Heart right ventricle (tissue), 16 donors: ENCODE measurements at regions not wholly inside any gene's neighbourhood (a gene's known extent, or its start where the extent isn't known, plus 50 kb on each side); places are given as distances from the start of the nearest gene placed in this dataset.
"Not testable (repeated sequence)": the region's sequence is repeated elsewhere in the genome, so short reads cannot be mapped to it uniquely, and the experiment has no call there.

Experiments
- ATAC-seq, 8 donors: fragments of 200-7000 bp; cut with Tn5 transposase; one replicate each; pipeline ENCODE4 v1.9.1; 2020; ENCODE audit warnings: mild to moderate bottlenecking in 8 of 8, moderate library complexity in 8 of 8, moderate number of reproducible peaks in 1 of 8
- DNase-seq, 2 donors: peaks; one replicate each; pipeline ENCODE4 v3.0.0-alpha.2; 2020
- H3K27ac ChIP-seq, 10 donors: fragments of 200-600 bp; sonication (generic) in 2 of 10; one replicate each; pipeline versions ENCODE4 v1.5.0 to v1.8.0; 2020 to 2022; ENCODE audit warnings: mild to moderate bottlenecking in 3 of 10
- H3K27me3 ChIP-seq, 7 donors: fragments of 200-600 bp; one replicate each; pipeline ENCODE4 v1.8.0; 2021 to 2022; ENCODE audit warnings: mild to moderate bottlenecking in 2 of 7
- H3K36me3 ChIP-seq, 9 donors: fragments of 200-600 bp; sonication (generic) in 1 of 9; one replicate each; pipeline versions ENCODE4 v1.5.0 to v1.8.0; 2020 to 2022; ENCODE audit warnings: mild to moderate bottlenecking in 2 of 9
- H3K4me1 ChIP-seq, 9 donors: fragments of 200-600 bp; sonication (generic) in 1 of 9; one replicate each; pipeline versions ENCODE4 v1.5.0 to v1.8.0; 2020 to 2022; ENCODE audit warnings: mild to moderate bottlenecking in 4 of 9
- H3K4me3 ChIP-seq, 10 donors: fragments of 200-600 bp; sonication (generic) in 2 of 10; one replicate each; pipeline versions ENCODE4 v1.5.0 to v1.8.0; 2020 to 2022; ENCODE audit warnings: mild to moderate bottlenecking in 7 of 10, moderate library complexity in 2 of 10
- H3K9me3 ChIP-seq, 11 donors: fragments of 200-600 bp in 10 of 11; sonication (generic) in 2 of 11; one replicate each; pipeline versions ENCODE4 v1.5.0 to v1.8.0; 2013 to 2022; ENCODE audit warnings: mild to moderate bottlenecking in 2 of 11, control low read depth in 1 of 11, moderate library complexity in 1 of 11
- WGBS, 2 donors: extraction: QIAGEN DNeasy Blood & Tissue Kit; methylation state at CpG; one replicate each; pipeline ENCODE4 v1.1.7; 2013; ENCODE audit warnings: inconsistent platforms in 1 of 2; 5-methylcytosine and 5-hydroxymethylcytosine counted together
- intact Hi-C, 10 donors: fragments of 100-400 bp; cut with DNase I; formaldehyde crosslinking; loops; one replicate each; pipeline versions ENCODE4 v1.11.1 to v1.14.2; 2022
- TF ChIP-seq, protein P1 (sequence below), 9 donors: fragments of 200-600 bp; sonication (generic) in 2 of 9; IDR thresholded peaks; one replicate each; pipeline versions ENCODE4 v1.5.0 to v1.8.0; 2021 to 2022; ENCODE audit warnings: antibody characterized with exemption in 9 of 9, mild to moderate bottlenecking in 5 of 9, moderate library complexity in 1 of 9
- donor health status: Arrhythmogenic right ventricular cardiomyopathy.
- donor health status: ischemic (EF 13 %, LVEDD 7.1; RV severe dilation, severe dysfunction).
- donor health status: healthy with polysubstance abuse.
- donor health status: DM: no; HTN: yes; CAD: no.
- donor health status: DM: no; HTN: no; CAD: no.
- donor health status: ischemic (EF 25% LVEDD 6.9; RV normal size, moderate dysfunction).
- donor health status: ischemic (EF 25% LVEDD 5.7; RV mildly dilated, moderate dysfunction).
- donor health status: healthy.
- donor health status: DM: yes; HTN: yes; CAD: no.
- donor health status: Ischemic cardiomyopathy.
- donor health status: ischemic (EF 35%, LVEDD 5.7; RV mildly dilated, moderate dysfunction).
- donor health status: nonischemic (EF 11% LVEDD 7.7; RV severe dilation, severe dysfunction).
- donor health status: DM: yes; HTN: yes; CAD: no.
- donor health status: PGD.
- donor health status: ischemic (EF 29% LVEDD 5.4; RV normal size, mild dysfunction).
- donor health status: nonischemic (EF 23%, LVEDD 6.1; RV moderate dilation, normal function).

DNA sequence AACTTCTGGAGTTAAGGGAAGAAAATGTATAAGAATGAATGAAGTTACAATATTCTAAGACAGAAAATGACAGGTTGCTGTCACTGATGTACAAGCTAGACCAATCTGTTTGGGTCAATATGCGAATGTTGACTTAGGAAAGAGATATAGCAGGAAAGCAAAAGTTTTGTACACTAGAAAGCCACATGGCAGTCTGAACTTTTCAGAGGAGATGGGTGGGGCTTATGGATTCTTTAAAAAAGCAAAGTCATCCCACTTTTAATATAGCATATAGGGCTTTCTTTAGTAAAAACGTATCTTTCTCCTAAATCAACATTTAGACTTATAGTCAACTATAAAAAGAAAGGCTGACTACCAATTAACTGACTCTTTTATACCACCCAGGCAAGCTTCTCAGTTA, 381.2 kb downstream of the PTPRC start:
- DNase-seq (no peak), ATAC-seq (no peak)
- Histone ChIP-seq H3K27me3 (no peaks in the 10 kb centered on the region), H3K4me3 (no peak overlapping the region), H3K27ac (no peak overlapping the region), H3K4me1 (no peaks in the 10 kb centered on the region), H3K36me3 (no peaks in the 10 kb centered on the region), H3K9me3 (peaks cover 0 to 4% (median 0%) of the 10 kb centered on the region in 11 donors)
- WGBS, 2 donors = 76 to 89% methylated on average over 2 of the region's 2 CpGs
- TF ChIP-seq, protein P1, sequence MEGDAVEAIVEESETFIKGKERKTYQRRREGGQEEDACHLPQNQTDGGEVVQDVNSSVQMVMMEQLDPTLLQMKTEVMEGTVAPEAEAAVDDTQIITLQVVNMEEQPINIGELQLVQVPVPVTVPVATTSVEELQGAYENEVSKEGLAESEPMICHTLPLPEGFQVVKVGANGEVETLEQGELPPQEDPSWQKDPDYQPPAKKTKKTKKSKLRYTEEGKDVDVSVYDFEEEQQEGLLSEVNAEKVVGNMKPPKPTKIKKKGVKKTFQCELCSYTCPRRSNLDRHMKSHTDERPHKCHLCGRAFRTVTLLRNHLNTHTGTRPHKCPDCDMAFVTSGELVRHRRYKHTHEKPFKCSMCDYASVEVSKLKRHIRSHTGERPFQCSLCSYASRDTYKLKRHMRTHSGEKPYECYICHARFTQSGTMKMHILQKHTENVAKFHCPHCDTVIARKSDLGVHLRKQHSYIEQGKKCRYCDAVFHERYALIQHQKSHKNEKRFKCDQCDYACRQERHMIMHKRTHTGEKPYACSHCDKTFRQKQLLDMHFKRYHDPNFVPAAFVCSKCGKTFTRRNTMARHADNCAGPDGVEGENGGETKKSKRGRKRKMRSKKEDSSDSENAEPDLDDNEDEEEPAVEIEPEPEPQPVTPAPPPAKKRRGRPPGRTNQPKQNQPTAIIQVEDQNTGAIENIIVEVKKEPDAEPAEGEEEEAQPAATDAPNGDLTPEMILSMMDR (IDR thresholded peaks at IDR 0.05) = no peak
- intact Hi-C loops = no loop called here

DNA sequence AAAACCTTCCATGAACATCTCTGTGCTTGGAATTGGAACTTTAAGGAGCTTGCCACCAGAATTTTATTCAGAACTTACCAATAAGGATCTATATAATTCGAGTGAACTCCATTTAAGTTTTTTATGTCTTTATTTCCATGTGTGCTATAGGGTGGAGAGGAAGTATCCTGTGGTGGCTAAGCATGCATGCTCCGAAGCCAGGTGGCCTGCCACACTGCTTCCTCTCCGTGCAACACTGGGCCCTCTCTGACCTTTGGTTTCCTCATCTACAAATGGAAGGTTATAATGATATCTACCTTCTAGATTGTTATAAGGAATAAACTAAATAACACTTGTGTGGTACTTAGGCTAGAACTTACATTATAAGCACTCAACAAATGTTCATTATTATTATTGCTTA, 382.1 kb downstream of the PTPRC start:
- DNase-seq (no peak), ATAC-seq (no peak)
- 73% methylated on average over 3 of the region's 3 CpGs for WGBS, 2 donors

DNA sequence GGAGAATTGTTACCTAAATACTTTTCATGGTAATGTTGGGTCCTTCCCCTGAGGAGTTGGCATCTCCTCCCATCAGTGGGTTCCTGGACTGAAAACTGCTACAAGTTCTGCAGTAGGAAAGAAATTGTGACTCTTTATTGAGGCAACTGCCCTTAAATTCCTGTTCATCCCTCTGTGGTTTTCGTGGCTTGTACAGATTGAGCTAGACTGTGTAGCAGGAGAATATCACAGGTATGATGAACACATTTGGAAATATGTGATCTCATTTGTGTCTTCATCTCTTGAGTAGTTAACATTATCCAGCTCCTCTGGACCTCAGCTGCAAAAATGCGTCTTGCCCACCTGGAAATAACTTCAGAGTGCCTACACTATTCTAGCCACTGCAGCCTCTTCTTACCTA, 390.6 kb downstream of the PTPRC start:
- H3K9me3 ChIP-seq = peaks cover 0 to 5% (median 0%) of the 10 kb centered on the region in 11 donors
- intact Hi-C loops = no loop called here
- H3K36me3 ChIP-seq = no peaks in the 10 kb centered on the region
- WGBS, 2 donors = 92 to 97% methylated on average over 2 of the region's 2 CpGs
- H3K27me3 ChIP-seq = no peaks in the 10 kb centered on the region
- DNase-seq (no peak), ATAC-seq (no peak)
- no peaks in the 10 kb centered on the region for H3K4me1 ChIP-seq
- TF ChIP-seq, protein P1 (IDR thresholded peaks at IDR 0.05) = no peak
- no peak overlapping the region for H3K27ac ChIP-seq
- no peak overlapping the region for H3K4me3 ChIP-seq

More for the DNA sequence above, 382.1 kb downstream of the PTPRC start:
- TF ChIP-seq, protein P1 (IDR thresholded peaks at IDR 0.05) = no peak
- H3K4me3 ChIP-seq = no peak overlapping the region
- peaks cover 0 to 4% (median 0%) of the 10 kb centered on the region in 11 donors for H3K9me3 ChIP-seq
- H3K27ac ChIP-seq = no peak overlapping the region
- no peaks in the 10 kb centered on the region for H3K27me3 ChIP-seq
- H3K36me3 ChIP-seq = no peaks in the 10 kb centered on the region
- no peaks in the 10 kb centered on the region for H3K4me1 ChIP-seq
- intact Hi-C loops = no loop called here

DNA sequence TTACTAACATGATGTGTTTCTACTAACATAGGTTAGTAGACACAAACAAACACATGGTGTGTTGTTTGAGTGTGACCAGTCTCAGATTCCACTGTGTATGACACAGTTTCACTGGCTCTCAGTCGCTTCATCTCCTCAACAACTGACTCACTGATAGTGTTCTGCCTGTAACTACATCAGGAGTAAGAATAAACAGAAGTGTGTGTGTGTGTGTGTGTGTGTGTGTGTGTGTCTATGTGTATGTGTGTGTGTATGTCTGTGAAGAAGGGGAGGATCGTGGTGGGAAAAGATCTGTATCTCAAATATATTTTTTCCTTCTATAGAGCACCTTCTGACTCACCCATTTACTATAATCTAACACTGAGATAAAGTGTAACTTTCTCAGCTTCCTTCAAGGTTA, 391.0 kb downstream of the PTPRC start:
- Histone ChIP-seq H3K4me1 (no peaks in the 10 kb centered on the region), H3K27me3 (no peaks in the 10 kb centered on the region), H3K27ac (no peak overlapping the region), H3K36me3 (no peaks in the 10 kb centered on the region), H3K4me3 (no peak overlapping the region), H3K9me3 (peaks cover 0 to 5% (median 0%) of the 10 kb centered on the region in 11 donors)
- intact Hi-C loops = no loop called here
- DNase-seq (no peak), ATAC-seq (no peak)
- 82 to 86% methylated on average over 2 of the region's 2 CpGs for WGBS, 2 donors
- TF ChIP-seq, protein P1 (IDR thresholded peaks at IDR 0.05) = no peak

DNA sequence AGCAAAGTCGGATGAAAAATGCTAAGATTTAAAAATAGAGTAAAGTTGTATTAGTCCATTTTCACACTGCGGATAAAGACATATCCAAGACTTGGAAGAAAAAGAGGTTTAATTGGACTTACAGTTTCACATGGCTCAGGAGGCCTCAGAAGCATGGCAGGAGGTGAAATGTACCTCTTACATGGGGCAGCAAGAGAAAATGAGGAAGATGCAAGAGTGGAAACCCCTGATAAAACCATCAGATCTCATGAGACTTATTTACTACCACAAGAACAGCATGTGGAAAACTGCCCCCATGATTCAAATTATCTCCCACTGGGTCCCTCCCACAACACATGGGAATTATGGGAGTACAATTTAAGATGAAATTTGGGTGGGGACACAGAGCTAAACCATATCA, 391.7 kb downstream of the PTPRC start:
- H3K9me3 ChIP-seq, H3K27me3 ChIP-seq, H3K4me1 ChIP-seq, H3K36me3 ChIP-seq, intact Hi-C loops, H3K4me3 ChIP-seq, DNase-seq, H3K27ac ChIP-seq, ATAC-seq: not testable (repeated sequence)
- 73 to 96% methylated on average over 2 of the region's 2 CpGs for WGBS, 2 donors

DNA sequence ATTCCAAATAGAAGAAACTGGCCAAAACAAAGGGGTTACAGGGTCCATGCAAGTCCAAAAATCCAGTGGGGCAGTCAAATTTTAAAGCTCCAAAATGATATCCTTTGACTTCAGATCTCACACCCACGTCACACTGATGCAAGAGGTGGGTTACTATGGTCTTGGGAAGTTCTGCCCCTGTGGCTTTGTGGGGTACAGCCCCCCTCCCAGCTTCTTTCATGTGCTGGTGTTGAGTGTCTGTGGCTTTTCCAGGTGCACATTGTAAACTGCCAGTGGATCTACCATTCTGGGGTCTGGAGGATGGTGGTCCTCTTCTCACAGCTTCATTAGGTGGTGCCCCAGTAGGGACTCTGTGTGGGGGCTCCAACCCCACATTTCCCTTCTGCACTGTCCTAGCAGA, 392.3 kb downstream of the PTPRC start:
- intact Hi-C loops, H3K36me3 ChIP-seq, H3K9me3 ChIP-seq, H3K4me1 ChIP-seq, H3K27me3 ChIP-seq, H3K27ac ChIP-seq, ATAC-seq, DNase-seq, H3K4me3 ChIP-seq: not testable (repeated sequence)
- 90 to 93% methylated on average over 1 of the region's 1 CpG for WGBS, 2 donors

DNA sequence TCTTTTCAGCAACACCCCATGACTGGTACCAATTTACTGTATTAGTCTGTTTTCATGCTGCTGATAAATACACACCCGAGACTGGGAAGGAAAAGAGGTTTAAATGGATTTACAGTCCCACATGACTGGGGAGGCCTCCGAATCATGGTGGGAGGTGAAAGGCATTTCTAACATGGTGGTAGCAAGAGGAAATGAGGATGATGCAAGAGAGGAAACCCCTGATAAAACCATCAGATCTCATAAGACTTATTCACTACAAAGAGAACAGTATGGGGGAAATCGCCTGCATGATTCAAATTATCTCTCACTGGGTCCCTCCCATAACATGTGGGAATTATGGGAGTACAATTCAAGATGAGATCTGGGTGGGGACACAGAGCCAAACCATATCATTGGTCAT, 393.6 kb downstream of the PTPRC start:
- H3K27me3 ChIP-seq, H3K27ac ChIP-seq, H3K4me1 ChIP-seq, ATAC-seq, DNase-seq, H3K4me3 ChIP-seq, H3K9me3 ChIP-seq, H3K36me3 ChIP-seq, intact Hi-C loops: not testable (repeated sequence)
- 75 to 86% methylated on average over 3 of the region's 3 CpGs for WGBS, 2 donors
